Right ventricle myocardium inferior (tissue), 1 donor: ENCODE measurements at regions not wholly inside any gene's neighbourhood (a gene's known extent, or its start where the extent isn't known, plus 50 kb on each side); places are given as distances from the start of the nearest gene placed in this dataset.
A peak's percentile ranks its signal among the peaks of the same experiment; 100 is the strongest.

Experiments
- ATAC-seq: fragments of 200-7000 bp; cut with Tn5 transposase; one replicate; pipeline ENCODE4 v1.9.1; 2020; ENCODE audit warnings: mild to moderate bottlenecking, moderate library complexity
- DNase-seq: peaks from one replicate; pipeline ENCODE4 v3.0.0; 2021; ENCODE audit errors: missing footprints
- intact Hi-C: fragments of 100-400 bp; cut with DNase I; formaldehyde crosslinking; loops from one replicate; pipeline ENCODE4 v1.11.0; 2022
- donor health status: DM: no; HTN: yes; CAD: no; lungs with severe emphysema.

GRCh38 chr4:89610236-89610635, 226.7 kb downstream of the SNCA start:
- ATAC-seq (no peak), DNase-seq (no peak)
- intact Hi-C loops = no loop called here

GRCh38 chr4:89609756-89610155, 227.2 kb downstream of the SNCA start:
- DNase-seq = no peak
- intact Hi-C loops = no loop called here
- ATAC-seq = no peak

GRCh38 chr4:89604951-89605350, 232.0 kb downstream of the SNCA start:
- DNase-seq = peak; percentile 34
- no peak for ATAC-seq
- intact Hi-C loops = no loop called here

GRCh38 chr4:89599026-89599425, 237.9 kb downstream of the SNCA start:
- no peak for ATAC-seq
- DNase-seq = no peak
- intact Hi-C loops = no loop called here

DNA sequence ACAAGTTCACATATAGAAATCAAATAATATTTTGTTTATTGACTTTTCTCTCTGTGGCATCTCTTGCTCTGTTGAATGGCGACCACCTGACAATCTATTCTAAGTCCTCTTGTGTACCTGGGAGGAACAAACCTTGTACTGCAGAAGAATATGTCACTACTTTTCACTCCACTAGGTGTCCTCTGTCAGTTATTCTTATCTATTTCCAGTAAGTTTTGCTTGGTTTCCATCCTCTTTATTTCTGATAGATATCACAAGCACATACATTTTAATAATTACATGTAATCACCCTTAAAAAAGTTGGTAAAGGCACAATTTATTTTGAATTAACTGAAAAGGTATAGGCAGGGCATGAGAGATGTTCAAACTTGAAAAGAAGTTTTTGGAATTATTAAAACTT, 238.4 kb downstream of the SNCA start:
- ATAC-seq (no peak), DNase-seq (no peak)
- intact Hi-C loops = no loop called here

DNA sequence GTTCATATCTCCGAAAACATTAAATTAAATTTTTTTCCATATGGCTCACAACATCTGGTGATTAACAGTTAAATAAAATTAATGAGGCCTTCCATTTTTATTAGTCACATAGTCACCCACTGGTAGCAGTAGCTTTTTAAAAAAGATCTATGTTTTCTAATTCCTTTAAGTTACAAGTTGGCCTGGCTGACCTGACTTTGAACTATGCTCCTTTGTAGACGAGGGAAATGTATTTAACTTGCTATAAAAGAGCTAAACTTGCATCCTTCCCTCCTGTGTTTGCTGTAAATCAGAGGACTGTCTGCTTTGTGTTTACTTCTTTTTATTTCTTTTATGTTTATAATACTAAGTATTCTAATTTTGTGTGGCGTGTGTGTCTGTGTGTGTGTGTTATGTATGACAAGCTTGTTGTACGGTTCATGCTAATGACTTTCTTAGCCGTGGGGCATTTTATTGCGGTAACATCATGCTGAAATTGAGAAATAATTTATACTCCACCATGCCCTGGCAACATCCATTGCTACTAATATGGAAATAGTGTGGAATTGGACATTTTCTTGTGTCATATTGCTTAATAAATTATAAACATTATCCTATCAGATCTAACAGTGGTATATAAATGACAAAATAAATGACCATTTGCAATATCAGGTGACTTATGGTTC, 241.7 kb downstream of the SNCA start:
- intact Hi-C loops = no loop called here
- DNase-seq = no peak
- ATAC-seq = no peak

GRCh38 chr4:89590128-89590527, 246.8 kb downstream of the SNCA start:
- ATAC-seq = no peak
- no peak for DNase-seq
- intact Hi-C loops = no loop called here

DNA sequence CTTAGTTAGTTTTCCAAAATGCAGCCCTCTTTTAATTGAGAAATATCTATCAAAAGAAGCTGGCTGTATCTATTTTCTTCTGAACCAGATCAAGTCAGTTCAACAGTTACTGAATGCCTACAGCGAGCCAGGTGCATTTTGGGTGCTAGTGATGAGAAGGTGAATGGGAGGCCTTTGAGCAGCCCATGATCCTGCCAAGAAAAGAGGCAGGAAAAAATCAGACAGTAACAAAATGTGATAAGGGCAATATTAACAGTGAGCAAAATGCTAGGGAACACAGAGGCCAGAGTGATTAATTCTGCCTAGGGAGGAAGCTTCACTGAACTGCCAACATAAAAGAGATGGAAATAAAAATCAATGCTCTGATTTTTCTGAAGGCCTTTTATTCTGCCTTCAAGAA, 248.5 kb downstream of the SNCA start:
- intact Hi-C loops = no loop called here
- ATAC-seq (no peak), DNase-seq (no peak)

DNA sequence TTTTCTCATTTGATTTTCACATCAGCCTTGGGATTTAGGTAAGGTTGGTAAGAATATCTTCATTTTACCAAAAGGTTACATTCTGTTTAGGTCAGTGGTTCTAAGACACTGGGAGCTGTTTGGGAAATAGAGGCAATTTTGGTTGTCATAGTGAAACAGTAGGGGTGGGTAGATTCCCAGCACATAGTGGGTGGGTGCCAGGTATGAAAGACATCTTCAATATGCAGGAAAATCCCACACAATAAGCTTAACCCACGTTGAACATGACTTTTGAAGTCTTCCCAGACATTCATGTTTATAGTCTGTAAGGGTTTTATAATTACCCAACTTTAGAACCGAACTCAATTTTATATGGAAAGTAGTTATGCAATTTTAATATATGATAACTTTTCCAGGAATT, 249.6 kb downstream of the SNCA start:
- no peak for ATAC-seq
- intact Hi-C loops = no loop called here
- DNase-seq = no peak

- intact Hi-C loops = no loop called here
- ATAC-seq (no peak), DNase-seq (no peak)
These were observed 250.1 kb downstream of the SNCA start for GRCh38 chr4:89586864-89587263.

DNA sequence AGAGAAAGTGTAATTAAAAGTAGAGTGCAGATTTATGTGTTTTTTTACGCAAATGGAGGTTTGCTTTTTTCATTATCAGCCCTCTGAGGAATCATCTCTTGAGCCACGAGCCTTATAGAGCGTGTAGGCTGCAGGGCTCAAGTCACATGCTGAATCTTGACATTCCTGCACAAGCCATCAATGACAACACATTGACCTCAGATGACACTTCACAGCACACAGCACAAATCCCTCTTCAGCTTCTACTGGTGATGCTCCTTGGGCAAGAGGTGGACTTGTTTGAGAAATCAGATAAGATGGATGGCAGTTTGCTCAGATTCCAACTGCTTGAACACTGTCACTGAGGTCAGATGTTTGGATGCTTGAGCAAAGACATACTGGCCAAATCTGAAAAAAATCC, 250.6 kb downstream of the SNCA start:
- intact Hi-C loops = no loop called here
- peak; percentile 46 for ATAC-seq
- no peak for DNase-seq

GRCh38 chr4:89582756-89583505, 254.0 kb downstream of the SNCA start:
- intact Hi-C loops = no loop called here
- DNase-seq = no peak

GRCh38 chr4:89579771-89580170, 257.2 kb downstream of the SNCA start:
- ATAC-seq (no peak), DNase-seq (no peak)
- intact Hi-C loops = no loop called here

More at GRCh38 chr4:89582756-89583505, 254.0 kb downstream of the SNCA start:
- no peak for ATAC-seq

DNA sequence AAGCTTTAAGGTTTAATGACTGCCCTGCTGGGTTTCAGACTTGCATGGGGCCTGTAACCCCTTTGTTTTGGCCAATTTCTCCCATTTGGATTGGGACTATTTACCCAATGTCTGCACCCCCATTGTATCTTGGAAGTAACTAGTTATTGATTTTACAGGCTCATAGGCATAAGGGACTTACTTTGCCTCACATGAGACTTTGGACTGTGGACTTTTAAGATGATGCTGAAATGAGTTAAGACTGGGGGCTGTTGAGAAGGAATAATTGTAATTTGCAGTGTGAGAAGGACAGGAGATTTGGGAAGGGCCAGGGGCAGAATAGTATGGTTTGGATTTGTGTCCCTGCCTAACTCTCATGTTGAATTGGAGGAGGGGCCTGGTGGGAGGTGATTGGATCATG, 260.7 kb downstream of the SNCA start:
- ATAC-seq (no peak), DNase-seq (no peak)
- intact Hi-C loops = no loop called here

DNA sequence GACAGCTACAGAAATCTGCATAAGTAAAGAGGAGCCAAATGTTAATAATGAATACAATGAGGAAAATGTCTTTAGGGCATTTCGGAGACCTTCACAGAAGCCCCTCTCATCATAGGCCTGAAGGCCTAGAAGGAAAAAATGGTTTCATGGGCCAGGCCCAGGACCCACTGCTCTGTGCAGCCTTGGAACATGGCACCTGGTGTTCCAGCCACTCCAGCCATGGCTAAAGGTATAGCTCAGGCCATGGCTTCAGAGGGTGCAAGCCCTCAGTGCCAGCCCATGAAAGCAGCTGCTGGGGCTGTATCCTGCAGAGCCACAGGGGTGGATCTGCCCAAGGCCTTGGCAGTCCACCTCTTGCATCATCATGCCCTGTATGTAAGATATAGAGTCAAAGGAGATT, 261.1 kb downstream of the SNCA start:
- no peak for ATAC-seq

DNA sequence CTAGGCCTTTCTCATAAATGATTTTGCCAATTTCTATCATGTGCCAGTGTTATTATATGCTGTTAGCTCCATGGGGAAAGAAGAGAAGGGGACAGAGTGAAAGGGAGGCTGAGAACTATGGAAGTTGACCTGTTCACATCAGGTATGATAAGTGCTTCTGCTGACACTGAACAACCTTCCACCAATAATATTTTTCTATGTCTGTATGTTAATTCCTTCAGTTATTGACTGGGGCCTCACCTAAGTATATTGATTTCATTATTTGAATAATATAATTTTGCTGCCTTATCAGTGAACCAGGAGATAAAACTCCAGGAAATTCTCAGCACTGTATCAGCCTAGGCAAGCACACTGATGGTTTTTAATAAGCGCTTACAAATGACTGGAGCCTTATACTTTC, 262.8 kb downstream of the SNCA start:
- DNase-seq (no peak), ATAC-seq (no peak)
- intact Hi-C loops = no loop called here

More for the DNA sequence above, 261.1 kb downstream of the SNCA start:
- intact Hi-C loops = no loop called here
- no peak for DNase-seq

- no peak for DNase-seq
- intact Hi-C loops = no loop called here
- ATAC-seq = no peak
These were observed 263.3 kb downstream of the SNCA start for GRCh38 chr4:89573656-89574055.

- intact Hi-C loops = no loop called here
- DNase-seq (no peak), ATAC-seq (no peak)
These were observed 264.6 kb downstream of the SNCA start for GRCh38 chr4:89572224-89572858.

DNA sequence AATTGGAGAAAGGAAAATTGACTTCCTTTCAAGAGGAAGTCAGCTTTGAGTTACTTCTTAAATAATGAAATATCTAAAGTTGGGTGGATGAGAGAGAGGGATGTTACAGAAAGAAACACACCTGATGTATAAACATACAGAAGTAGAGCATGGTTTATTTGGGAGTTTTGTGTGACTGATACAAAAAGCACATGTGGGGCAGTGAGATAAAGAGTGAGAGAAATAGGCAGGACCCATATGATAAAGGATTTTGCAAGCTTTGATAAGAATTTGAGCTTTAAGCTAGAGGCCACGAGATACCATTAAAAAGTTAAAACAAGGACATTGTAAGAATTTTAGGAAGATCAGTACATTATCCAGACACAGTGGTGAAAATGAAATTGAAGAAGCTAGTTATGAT, 263.3 kb upstream of the GPRIN3 start:
- intact Hi-C loops = no loop called here
- ATAC-seq (no peak), DNase-seq (no peak)

- DNase-seq (no peak), ATAC-seq (no peak)
- intact Hi-C loops = no loop called here
These were observed 260.3 kb upstream of the GPRIN3 start for GRCh38 chr4:89567936-89568335.
